DOHH2 (cell line): ENCODE measurements at regions not wholly inside any gene's neighbourhood (a gene's known extent, or its start where the extent isn't known, plus 50 kb on each side); places are given as distances from the start of the nearest gene placed in this dataset.

Experiments used
- H3F3A ChIP-seq: fragments of 200-600 bp; sonication (generic), shearing (Covaris generic); 2 replicates; pipeline ENCODE4 v1.6.0; 2016; ENCODE audit warnings: antibody characterized with exemption, mild to moderate bottlenecking; ENCODE audit not compliant: control insufficient read depth, insufficient read depth
- H3K27ac ChIP-seq: fragments of 200-600 bp; sonication (generic); 2 replicates; pipeline ENCODE4 v1.5.1; 2014; ENCODE audit warnings: low read depth, mild to moderate bottlenecking, low read length, moderate library complexity
- H3K27me3 ChIP-seq: fragments of 200-600 bp; sonication (generic); 2 replicates; pipeline ENCODE4 v1.6.1; 2014; ENCODE audit warnings: mild to moderate bottlenecking, low read length, mixed read lengths; ENCODE audit not compliant: control insufficient read depth
- H3K36me3 ChIP-seq: fragments of 200-600 bp; sonication (generic); 2 replicates; pipeline ENCODE4 v1.6.1; 2014; ENCODE audit warnings: mild to moderate bottlenecking, low read length, moderate library complexity, mixed read lengths; ENCODE audit not compliant: control insufficient read depth
- H3K4me1 ChIP-seq: fragments of 200-600 bp; sonication (generic); 2 replicates; pipeline ENCODE4 v1.6.1; 2014; ENCODE audit warnings: mild to moderate bottlenecking, low read length, mixed read lengths; ENCODE audit not compliant: control insufficient read depth
- H3K4me2 ChIP-seq: fragments of 200-600 bp; sonication (generic); 2 replicates; pipeline ENCODE4 v1.6.0; 2014; ENCODE audit warnings: mild to moderate bottlenecking, low read length, moderate library complexity
- H3K4me3 ChIP-seq: fragments of 200-600 bp; sonication (generic); 2 replicates; pipeline ENCODE4 v1.5.1; 2014; ENCODE audit warnings: mild to moderate bottlenecking, low read length, mixed read lengths
- H3K79me2 ChIP-seq: fragments of 200-600 bp; sonication (generic); 2 replicates; pipeline ENCODE4 v1.6.1; 2014; ENCODE audit warnings: mild to moderate bottlenecking, low read length, mixed read lengths; ENCODE audit not compliant: control insufficient read depth
- H3K9me2 ChIP-seq: fragments of 200-600 bp; sonication (generic); replicated peaks from 2 replicates; pipeline ENCODE4 v1.6.1; 2014; ENCODE audit warnings: mild to moderate bottlenecking, low read length, mixed read lengths; ENCODE audit not compliant: control insufficient read depth
- H3K9me3 ChIP-seq: fragments of 200-600 bp; sonication (generic); 2 replicates; pipeline ENCODE4 v1.6.1; 2014; ENCODE audit warnings: antibody characterized with exemption, low read length, mixed read lengths; ENCODE audit not compliant: control insufficient read depth, insufficient read depth
- H4K20me1 ChIP-seq: fragments of 200-600 bp; sonication (generic); 2 replicates; pipeline ENCODE4 v1.6.0; 2014; ENCODE audit warnings: low read depth, mild to moderate bottlenecking, antibody characterized with exemption, low read length, moderate library complexity; ENCODE audit not compliant: control insufficient read depth, insufficient read depth
- EZH2phosphoT487 ChIP-seq: fragments of 200-600 bp; sonication (generic); IDR thresholded peaks from 2 replicates; pipeline ENCODE4 v1.6.1; 2017; ENCODE audit warnings: borderline replicate concordance, mild to moderate bottlenecking, antibody characterized with exemption, low read length, moderate library complexity, mixed read lengths
- TF ChIP-seq, protein P1 (sequence below): fragments of 200-600 bp; sonication (generic); IDR thresholded peaks from one replicate; pipeline ENCODE4 v1.5.1; 2014; ENCODE audit warnings: antibody characterized with exemption, mild to moderate bottlenecking, low read depth, low read length; ENCODE audit not compliant: poor library complexity, severe bottlenecking

DNA sequence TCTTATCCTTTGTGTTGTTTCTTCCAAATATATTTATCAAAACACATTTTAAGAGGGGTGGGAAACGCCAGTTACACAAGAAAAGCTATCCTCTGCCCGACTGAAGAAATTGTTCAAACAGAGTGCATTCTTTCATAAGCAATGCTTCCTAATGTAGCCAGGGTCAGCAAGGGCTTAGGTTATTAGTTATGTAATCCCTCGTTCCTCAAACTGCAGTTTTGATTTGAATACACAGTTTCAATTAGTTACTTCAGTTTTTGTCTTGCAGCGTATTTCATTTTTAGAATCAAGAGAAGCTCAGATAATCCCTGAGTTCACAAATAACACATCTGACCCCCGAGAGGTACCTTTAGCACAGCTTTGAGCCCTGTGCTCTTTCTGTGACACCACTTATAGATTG lies 141.7 kb upstream of the NRIP1 start:
- H3K4me1 ChIP-seq = no peaks in the 10 kb centered on the region
- TF ChIP-seq, protein P1, sequence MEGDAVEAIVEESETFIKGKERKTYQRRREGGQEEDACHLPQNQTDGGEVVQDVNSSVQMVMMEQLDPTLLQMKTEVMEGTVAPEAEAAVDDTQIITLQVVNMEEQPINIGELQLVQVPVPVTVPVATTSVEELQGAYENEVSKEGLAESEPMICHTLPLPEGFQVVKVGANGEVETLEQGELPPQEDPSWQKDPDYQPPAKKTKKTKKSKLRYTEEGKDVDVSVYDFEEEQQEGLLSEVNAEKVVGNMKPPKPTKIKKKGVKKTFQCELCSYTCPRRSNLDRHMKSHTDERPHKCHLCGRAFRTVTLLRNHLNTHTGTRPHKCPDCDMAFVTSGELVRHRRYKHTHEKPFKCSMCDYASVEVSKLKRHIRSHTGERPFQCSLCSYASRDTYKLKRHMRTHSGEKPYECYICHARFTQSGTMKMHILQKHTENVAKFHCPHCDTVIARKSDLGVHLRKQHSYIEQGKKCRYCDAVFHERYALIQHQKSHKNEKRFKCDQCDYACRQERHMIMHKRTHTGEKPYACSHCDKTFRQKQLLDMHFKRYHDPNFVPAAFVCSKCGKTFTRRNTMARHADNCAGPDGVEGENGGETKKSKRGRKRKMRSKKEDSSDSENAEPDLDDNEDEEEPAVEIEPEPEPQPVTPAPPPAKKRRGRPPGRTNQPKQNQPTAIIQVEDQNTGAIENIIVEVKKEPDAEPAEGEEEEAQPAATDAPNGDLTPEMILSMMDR = no peak
- TF ChIP-seq EZH2phosphoT487 = no peak
- H3K36me3 ChIP-seq = no peaks in the 10 kb centered on the region
- H3K4me2 ChIP-seq = no peak overlapping the region
- H4K20me1 ChIP-seq = no peaks in the 10 kb centered on the region
- H3F3A ChIP-seq = no peaks in the 10 kb centered on the region
- H3K4me3 ChIP-seq = no peak overlapping the region
- no peak overlapping the region for H3K27ac ChIP-seq
- H3K9me3 ChIP-seq = no peaks in the 10 kb centered on the region
- no peaks in the 10 kb centered on the region for H3K79me2 ChIP-seq
- no peaks in the 10 kb centered on the region for H3K9me2 ChIP-seq
- H3K27me3 ChIP-seq = no peaks in the 10 kb centered on the region

DNA sequence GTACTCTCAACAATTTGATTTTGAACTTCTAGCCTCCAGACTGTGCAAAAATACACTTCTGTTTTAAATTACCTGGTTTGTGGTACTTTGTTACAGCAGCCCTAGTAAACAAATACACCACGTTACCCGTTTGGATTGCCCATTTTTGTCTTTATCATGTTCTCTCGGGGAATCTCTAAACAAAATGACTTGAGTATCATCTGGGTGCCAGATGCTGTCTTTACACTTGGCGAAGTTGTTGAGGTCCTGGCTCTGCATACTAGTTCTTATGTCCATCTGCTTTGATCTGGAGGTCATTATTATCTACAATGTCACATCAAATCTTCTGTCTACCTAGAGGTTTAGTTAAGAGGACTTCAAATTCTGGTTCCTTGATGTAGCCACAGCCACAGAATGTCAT lies 142.4 kb upstream of the NRIP1 start:
- no peaks in the 10 kb centered on the region for H3F3A ChIP-seq
- no peak for TF ChIP-seq EZH2phosphoT487
- TF ChIP-seq, protein P1 = no peak
- no peaks in the 10 kb centered on the region for H3K9me2 ChIP-seq
- H4K20me1 ChIP-seq = no peaks in the 10 kb centered on the region
- H3K4me3 ChIP-seq = no peak overlapping the region
- H3K79me2 ChIP-seq = no peaks in the 10 kb centered on the region
- H3K27me3 ChIP-seq = no peaks in the 10 kb centered on the region
- no peak overlapping the region for H3K4me2 ChIP-seq
- H3K27ac ChIP-seq = no peak overlapping the region
- no peaks in the 10 kb centered on the region for H3K4me1 ChIP-seq
- H3K36me3 ChIP-seq = no peaks in the 10 kb centered on the region
- no peaks in the 10 kb centered on the region for H3K9me3 ChIP-seq

DNA sequence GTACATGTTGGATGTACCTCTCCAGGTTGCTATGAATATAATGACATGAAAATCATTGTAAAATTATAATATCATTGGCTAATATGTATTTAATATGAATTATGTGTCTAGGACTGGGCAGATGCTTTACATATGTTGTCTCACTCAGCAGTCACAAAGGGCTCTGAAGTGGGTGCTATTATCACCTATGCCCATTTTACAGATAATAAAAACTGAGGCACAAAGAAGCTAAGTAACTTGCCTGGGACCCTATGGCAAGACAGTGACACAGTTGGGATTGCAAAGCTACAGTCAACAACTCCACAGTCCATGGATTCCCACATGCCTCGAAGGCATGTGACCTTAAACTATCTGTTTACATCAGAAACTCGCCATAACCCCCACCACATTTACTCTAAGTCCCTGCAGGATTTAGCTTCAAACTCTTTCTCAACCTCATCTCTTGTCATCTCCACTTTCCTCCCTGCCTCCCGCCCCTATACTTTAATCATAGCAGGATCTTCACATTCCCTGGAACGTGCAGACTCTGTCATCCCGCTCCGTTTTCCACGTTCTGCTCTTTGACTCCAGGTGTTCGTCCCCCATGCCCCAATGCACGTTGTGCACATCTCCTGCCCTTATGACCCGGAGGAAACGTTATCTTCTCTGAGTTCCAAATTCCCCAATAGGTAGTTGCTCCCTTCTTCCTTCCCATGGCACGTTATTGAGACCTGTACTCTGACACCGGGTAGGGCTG lies 143.0 kb upstream of the NRIP1 start:
- Histone ChIP-seq H3K9me3 (no peaks in the 10 kb centered on the region), H3F3A (no peaks in the 10 kb centered on the region), H3K4me3 (no peak overlapping the region), H3K4me1 (no peaks in the 10 kb centered on the region), H3K27me3 (no peaks in the 10 kb centered on the region), H3K27ac (no peak overlapping the region), H3K4me2 (no peak overlapping the region), H3K79me2 (no peaks in the 10 kb centered on the region), H3K36me3 (no peaks in the 10 kb centered on the region), H4K20me1 (no peaks in the 10 kb centered on the region), H3K9me2 (no peaks in the 10 kb centered on the region)
- no peak for TF ChIP-seq EZH2phosphoT487
- TF ChIP-seq, protein P1 = no peak
